KMS-11 (cell line): ENCODE measurements at regions not wholly inside any gene's neighbourhood (a gene's known extent, or its start where the extent isn't known, plus 50 kb on each side); places are given as distances from the start of the nearest gene placed in this dataset.

Experiments used
- H2AFZ ChIP-seq: fragments of 200-600 bp; sonication (generic); 2 replicates; pipeline ENCODE4 v1.6.1; 2016; ENCODE audit warnings: antibody characterized with exemption, mixed run types, low read depth
- H3K27ac ChIP-seq: fragments of 200-600 bp; sonication (generic); 2 replicates; pipeline ENCODE4 v1.6.1; 2016; ENCODE audit warnings: mild to moderate bottlenecking, mixed run types
- H3K27me3 ChIP-seq: fragments of 200-600 bp; sonication (generic); 2 replicates; pipeline ENCODE4 v1.6.1; 2017; ENCODE audit warnings: mild to moderate bottlenecking, low read depth, mixed run types, moderate library complexity; ENCODE audit not compliant: insufficient read depth
- H3K36me3 ChIP-seq: fragments of 200-600 bp; sonication (generic); 2 replicates; pipeline ENCODE4 v1.6.1; 2017; ENCODE audit warnings: mild to moderate bottlenecking, mixed run types; ENCODE audit not compliant: insufficient read depth
- H3K4me1 ChIP-seq: fragments of 200-600 bp; sonication (generic); 2 replicates; pipeline ENCODE4 v1.6.1; 2016; ENCODE audit warnings: mild to moderate bottlenecking, low read depth, mixed run types; ENCODE audit not compliant: poor library complexity, severe bottlenecking
- H3K4me2 ChIP-seq: fragments of 200-600 bp; sonication (generic); 2 replicates; pipeline ENCODE4 v1.7.0; 2016; ENCODE audit warnings: mild to moderate bottlenecking, mixed run types
- H3K4me3 ChIP-seq: fragments of 200-600 bp; sonication (generic); IDR thresholded peaks from 2 replicates; pipeline ENCODE4 v1.6.1; 2017; ENCODE audit warnings: low read depth, low read length, mixed read lengths; ENCODE audit not compliant: insufficient read depth
- H3K79me2 ChIP-seq: fragments of 200-600 bp; sonication (generic); 2 replicates; pipeline ENCODE4 v1.6.1; 2016; ENCODE audit warnings: low read depth, mixed run types; ENCODE audit not compliant: insufficient read depth
- H3K9ac ChIP-seq: fragments of 200-600 bp; sonication (generic); 2 replicates; pipeline ENCODE4 v1.6.1; 2016; ENCODE audit warnings: mild to moderate bottlenecking, mixed run types
- H4K20me1 ChIP-seq: fragments of 200-600 bp; sonication (generic); 2 replicates; pipeline ENCODE4 v1.6.1; 2016; ENCODE audit warnings: mild to moderate bottlenecking, mixed run types; ENCODE audit not compliant: insufficient read depth
- CTCF ChIP-seq: fragments of 200-600 bp; sonication (generic); conservative IDR thresholded peaks from 2 replicates; pipeline ENCODE4 v1.6.1; 2017; ENCODE audit warnings: low read depth, mild to moderate bottlenecking, antibody characterized with exemption, low read length, moderate library complexity, mixed read lengths

- no peak overlapping the region for H2AFZ ChIP-seq
- H3K79me2 ChIP-seq: no peaks in the 10 kb centered on the region
- H3K4me1 ChIP-seq: no peaks in the 10 kb centered on the region
- H3K4me2 ChIP-seq: no peak overlapping the region
- no peaks in the 10 kb centered on the region for H3K36me3 ChIP-seq
- no peak overlapping the region for H3K9ac ChIP-seq
- no peak for TF ChIP-seq CTCF
- no peak overlapping the region for H3K4me3 ChIP-seq
- H3K27ac ChIP-seq: no peak overlapping the region
- no peaks in the 10 kb centered on the region for H3K27me3 ChIP-seq
- H4K20me1 ChIP-seq: no peaks in the 10 kb centered on the region
Measured at GRCh38 chr18:10247021-10247741, 207.3 kb upstream of the APCDD1 start.

GRCh38 chr18:10247742-10248082, 206.7 kb upstream of the APCDD1 start:
- Histone ChIP-seq H3K9ac (no peak overlapping the region), H4K20me1 (no peaks in the 10 kb centered on the region), H3K4me2 (no peak overlapping the region), H3K27me3 (no peaks in the 10 kb centered on the region), H3K36me3 (no peaks in the 10 kb centered on the region), H3K27ac (no peak overlapping the region), H3K4me3 (no peak overlapping the region), H3K79me2 (no peaks in the 10 kb centered on the region), H3K4me1 (no peaks in the 10 kb centered on the region), H2AFZ (no peak overlapping the region)
- no peak for TF ChIP-seq CTCF

- TF ChIP-seq CTCF: no peak
- Histone ChIP-seq H3K4me3 (no peak overlapping the region), H4K20me1 (no peaks in the 10 kb centered on the region), H3K79me2 (no peaks in the 10 kb centered on the region), H3K4me2 (no peak overlapping the region), H3K27me3 (no peaks in the 10 kb centered on the region), H3K27ac (no peak overlapping the region), H3K36me3 (no peaks in the 10 kb centered on the region), H3K9ac (no peak overlapping the region), H2AFZ (no peak overlapping the region), H3K4me1 (no peaks in the 10 kb centered on the region)
Measured at GRCh38 chr18:10248738-10249137, 205.7 kb upstream of the APCDD1 start.

- Histone ChIP-seq H4K20me1 (no peaks in the 10 kb centered on the region), H3K4me3 (no peak overlapping the region), H3K4me2 (no peak overlapping the region), H3K79me2 (no peaks in the 10 kb centered on the region), H3K27ac (no peak overlapping the region), H3K4me1 (no peaks in the 10 kb centered on the region), H3K36me3 (no peaks in the 10 kb centered on the region), H3K27me3 (no peaks in the 10 kb centered on the region), H2AFZ (no peak overlapping the region), H3K9ac (no peak overlapping the region)
- no peak for TF ChIP-seq CTCF
Measured at GRCh38 chr18:10249270-10249669, 205.2 kb upstream of the APCDD1 start.
